Spleen (tissue), 7 donors: ENCODE measurements at regions not wholly inside any gene's neighbourhood (a gene's known extent, or its start where the extent isn't known, plus 50 kb on each side); places are given as distances from the start of the nearest gene placed in this dataset.

Experiments
- POLR2A ChIP-seq, 3 donors: fragments of 450-650 bp; IDR thresholded peaks; one replicate each; pipeline ENCODE4 v1.5.1; 2017; ENCODE audit warnings: antibody characterized with exemption in 3 of 3, mild to moderate bottlenecking in 1 of 3
- TF ChIP-seq, protein P1 (sequence below), 11 experiments: fragments of 200-600 bp in 7 of 11; fragments of 450-650 bp in 4 of 11; sonication (generic) in 4 of 11; IDR thresholded peaks in 8 of 11; conservative IDR thresholded peaks in 3 of 11; 1 replicate in 7 of 11; 2 replicates in 4 of 11; pipeline versions ENCODE4 v1.4.0 to v1.8.0; 2016 to 2021; ENCODE audit warnings: antibody characterized with exemption in 11 of 11, inconsistent platforms in 4 of 11, mild to moderate bottlenecking in 1 of 11
- donor health status: DM: no; HTN: no; CAD: no; lungs with moderate emphysema.
- donor health status: DM: no; HTN: no; CAD: no.
- donor health status: DM: no; HTN: no; CAD: no.

DNA sequence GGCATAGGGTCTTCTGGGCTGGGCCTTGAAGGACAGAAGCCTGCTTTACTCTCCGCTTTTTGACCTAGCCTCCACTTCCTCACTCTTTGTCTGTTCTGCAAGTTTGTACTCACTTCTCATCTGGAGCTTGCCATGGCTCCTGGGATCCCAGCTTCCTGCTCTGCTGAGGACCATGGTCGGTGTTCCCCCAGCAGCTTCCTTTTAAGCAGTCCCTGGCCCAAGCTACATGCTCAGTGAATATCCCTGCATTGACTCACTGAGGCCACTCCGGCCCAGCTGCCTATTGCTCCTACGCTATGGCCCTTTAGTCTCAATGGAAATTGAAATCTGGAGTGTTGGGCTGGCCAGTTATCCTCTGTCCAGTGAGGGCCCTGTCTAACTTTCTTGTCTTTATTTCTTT, 427.7 kb downstream of the RPS24 start:
- TF ChIP-seq, protein P1, sequence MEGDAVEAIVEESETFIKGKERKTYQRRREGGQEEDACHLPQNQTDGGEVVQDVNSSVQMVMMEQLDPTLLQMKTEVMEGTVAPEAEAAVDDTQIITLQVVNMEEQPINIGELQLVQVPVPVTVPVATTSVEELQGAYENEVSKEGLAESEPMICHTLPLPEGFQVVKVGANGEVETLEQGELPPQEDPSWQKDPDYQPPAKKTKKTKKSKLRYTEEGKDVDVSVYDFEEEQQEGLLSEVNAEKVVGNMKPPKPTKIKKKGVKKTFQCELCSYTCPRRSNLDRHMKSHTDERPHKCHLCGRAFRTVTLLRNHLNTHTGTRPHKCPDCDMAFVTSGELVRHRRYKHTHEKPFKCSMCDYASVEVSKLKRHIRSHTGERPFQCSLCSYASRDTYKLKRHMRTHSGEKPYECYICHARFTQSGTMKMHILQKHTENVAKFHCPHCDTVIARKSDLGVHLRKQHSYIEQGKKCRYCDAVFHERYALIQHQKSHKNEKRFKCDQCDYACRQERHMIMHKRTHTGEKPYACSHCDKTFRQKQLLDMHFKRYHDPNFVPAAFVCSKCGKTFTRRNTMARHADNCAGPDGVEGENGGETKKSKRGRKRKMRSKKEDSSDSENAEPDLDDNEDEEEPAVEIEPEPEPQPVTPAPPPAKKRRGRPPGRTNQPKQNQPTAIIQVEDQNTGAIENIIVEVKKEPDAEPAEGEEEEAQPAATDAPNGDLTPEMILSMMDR (IDR thresholded peaks at IDR 0.05 in 8 of 11, conservative IDR thresholded peaks at IDR 0.05 in 3 of 11): no peak
- no peak for TF ChIP-seq POLR2A (IDR thresholded peaks at IDR 0.05)
